ENCODE measurements at regions not wholly inside any gene's neighbourhood (a gene's known extent, or its start where the extent isn't known, plus 50 kb on each side); places are given as distances from the start of the nearest gene placed in this dataset.

- no peak overlapping the region for H3K27ac Mint-ChIP-seq
Measured at GRCh38 chr13:75038393-75039113, 443.4 kb downstream of the TBC1D4 start.

GRCh38 chr13:75025956-75026355 lies 456.0 kb downstream of the TBC1D4 start:
- Mint-ChIP-seq H3K9me3 (peaks cover 15% of the 10 kb centered on the region), H3K4me1 (no peaks in the 10 kb centered on the region), H3K27ac (no peak overlapping the region), H3K4me3 (no peak overlapping the region), H3K36me3 (no peaks in the 10 kb centered on the region), H3K27me3 (ENCODE audit: low read depth) (peaks cover 3% of the 10 kb centered on the region)
- TF ChIP-seq CTCF (IDR thresholded peaks at IDR 0.05; ENCODE audit: unreplicated experiment): no peak
- no peak for DNase-seq (ENCODE audit: low spot score in 2 of 2, unreplicated experiment in 2 of 2)

More at GRCh38 chr13:75038393-75039113, 443.4 kb downstream of the TBC1D4 start:
- H3K4me3 Mint-ChIP-seq: no peak overlapping the region
- H3K9me3 Mint-ChIP-seq: peaks cover 31% of the 10 kb centered on the region
- no peaks in the 10 kb centered on the region for H3K36me3 Mint-ChIP-seq
- no peak for DNase-seq (ENCODE audit: low spot score in 2 of 2, unreplicated experiment in 2 of 2)
- no peak for TF ChIP-seq CTCF (IDR thresholded peaks at IDR 0.05; ENCODE audit: unreplicated experiment)
- no peaks in the 10 kb centered on the region for H3K4me1 Mint-ChIP-seq
- no peaks in the 10 kb centered on the region for H3K27me3 Mint-ChIP-seq (ENCODE audit: low read depth)

GRCh38 chr13:75024602-75025001 lies 457.4 kb downstream of the TBC1D4 start:
- peaks cover 8% of the 10 kb centered on the region for H3K9me3 Mint-ChIP-seq

DNA sequence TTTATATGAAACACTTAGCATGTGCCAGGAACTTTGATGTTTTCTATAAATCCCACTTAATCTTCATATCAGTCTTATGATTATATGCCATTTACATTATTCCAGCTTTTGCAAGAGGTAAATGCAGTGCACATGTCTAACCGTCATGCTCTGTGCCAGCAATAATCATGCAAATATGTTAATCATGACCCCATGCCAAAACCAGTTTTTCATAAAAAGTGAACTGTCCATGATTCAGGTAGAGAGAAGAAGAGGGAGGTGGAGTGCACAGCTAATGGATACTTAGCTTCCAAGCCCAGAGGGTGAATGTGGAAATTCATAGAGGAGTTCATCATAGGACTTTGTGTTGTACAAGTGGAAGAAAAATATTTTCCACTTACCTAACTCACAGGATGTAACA lies 458.4 kb downstream of the TBC1D4 start:
- Mint-ChIP-seq H3K27me3 (ENCODE audit: low read depth) (peaks cover 7% of the 10 kb centered on the region), H3K27ac (no peak overlapping the region), H3K4me3 (no peak overlapping the region), H3K9me3 (peaks cover 5% of the 10 kb centered on the region), H3K4me1 (no peaks in the 10 kb centered on the region), H3K36me3 (no peaks in the 10 kb centered on the region)
- TF ChIP-seq CTCF (IDR thresholded peaks at IDR 0.05; ENCODE audit: unreplicated experiment): no peak
- DNase-seq (ENCODE audit: low spot score in 2 of 2, unreplicated experiment in 2 of 2): no peak

More at GRCh38 chr13:75024602-75025001, 457.4 kb downstream of the TBC1D4 start:
- H3K36me3 Mint-ChIP-seq: no peaks in the 10 kb centered on the region
- H3K4me3 Mint-ChIP-seq: no peak overlapping the region
- no peak for TF ChIP-seq CTCF (IDR thresholded peaks at IDR 0.05; ENCODE audit: unreplicated experiment)
- no peak overlapping the region for H3K27ac Mint-ChIP-seq
- peaks cover 7% of the 10 kb centered on the region for H3K27me3 Mint-ChIP-seq (ENCODE audit: low read depth)
- no peaks in the 10 kb centered on the region for H3K4me1 Mint-ChIP-seq
- no peak for DNase-seq (ENCODE audit: low spot score in 2 of 2, unreplicated experiment in 2 of 2)

GRCh38 chr13:75021151-75021550 lies 460.8 kb downstream of the TBC1D4 start:
- DNase-seq (ENCODE audit: low spot score in 2 of 2, unreplicated experiment in 2 of 2): no peak
- Mint-ChIP-seq H3K36me3 (no peaks in the 10 kb centered on the region), H3K9me3 (no peaks in the 10 kb centered on the region), H3K4me3 (no peak overlapping the region), H3K27ac (no peak overlapping the region), H3K4me1 (no peaks in the 10 kb centered on the region), H3K27me3 (ENCODE audit: low read depth) (peaks cover 7% of the 10 kb centered on the region)
- TF ChIP-seq CTCF (IDR thresholded peaks at IDR 0.05; ENCODE audit: unreplicated experiment): no peak
